ENCODE measurements at regions not wholly inside any gene's neighbourhood (a gene's known extent, or its start where the extent isn't known, plus 50 kb on each side); places are given as distances from the start of the nearest gene placed in this dataset.

GRCh38 chr9:84123648-84124406, 143.2 kb downstream of the RMI1 start:
- WGBS, 2 experiments (ENCODE audit: extremely low coverage in 2 of 2, insufficient read length in 1 of 2): 60% methylated on average over 1 of the region's 3 CpGs; no CpG with 5 or more reads in 1 of the 2 experiments
- in situ Hi-C loops (cut with MboI; ENCODE audit: low sequenced_read_pairs): no loop called here
- H3K9me3 ChIP-seq (ENCODE audit: control insufficient read depth, insufficient read depth, low read length): no peaks in the 10 kb centered on the region
- H4K91ac ChIP-seq (ENCODE audit: insufficient read depth, low read depth, low read length): no peak overlapping the region
- peaks cover 5% of the 10 kb centered on the region; the same call in 1 of the 2 replicates for H3K27me3 ChIP-seq (ENCODE audit: control insufficient read depth, insufficient read depth, low read length)
- ChIA-PET CTCF (interaction anchor here (0.7 kb wide), 1 partner anchor 137 kb away, joined by 3 read pairs; no protein-coding TSS in a partner anchor), POLR2A (ENCODE audit: unreplicated experiment) (no interaction called here)
- dilution Hi-C loops (cut with HindIII; ENCODE audit: low sequenced_read_pairs, unreplicated experiment): no loop called here
- no peak overlapping the region for H3K18ac ChIP-seq (ENCODE audit: low read depth, low read length)
- TF ChIP-seq MAZ (IDR thresholded peaks at IDR 0.05; ENCODE audit: borderline replicate concordance, low read depth, low read length) (no peak), RFX5 (IDR thresholded peaks at IDR 0.05; ENCODE audit: low read depth, low read length) (no peak), RCOR1 (IDR thresholded peaks at IDR 0.05; ENCODE audit: insufficient replicate concordance, low read length) (no peak)
- no peak overlapping the region for H3K4me3 ChIP-seq (ENCODE audit: insufficient read depth, low read depth, low read length)
- no peak overlapping the region for H2BK15ac ChIP-seq (ENCODE audit: low read depth, low read length)
- no TSS peak for BruUV-seq (replicated peaks)
- intact Hi-C loops (cut with micrococcal nuclease): loop anchor here (5.0 kb wide), 1 partner anchor 48 kb away; no protein-coding TSS in a partner anchor
- H3K79me1 ChIP-seq (ENCODE audit: low read depth in 1 of 2, low read length in 2 of 2): no peaks in the 10 kb centered on the region
- no peak for DNase-seq
- H2AK9ac ChIP-seq (replicated peaks; ENCODE audit: low read depth, low read length, poor library complexity): no peak overlapping the region
- H4K5ac ChIP-seq (ENCODE audit: low read depth, low read length): no peak overlapping the region
- H3K4me2 ChIP-seq (ENCODE audit: low read depth, low read length): no peak overlapping the region
- no peak overlapping the region for H2AFZ ChIP-seq (replicated peaks; ENCODE audit: low read length, poor library complexity)
- no peak overlapping the region for H3K23ac ChIP-seq (ENCODE audit: low read depth, low read length)
- no peaks in the 10 kb centered on the region for H4K20me1 ChIP-seq (ENCODE audit: insufficient read depth, low read length)
- H2BK20ac ChIP-seq (ENCODE audit: low read depth, low read length): no peak overlapping the region
- no peaks in the 10 kb centered on the region for H3K36me3 ChIP-seq (ENCODE audit: control insufficient read depth, insufficient read depth, low read length)
- H3K14ac ChIP-seq (replicated peaks; ENCODE audit: low read depth, low read length): no peak overlapping the region
- H3K4me1 ChIP-seq (ENCODE audit: control insufficient read depth, insufficient read depth, low read length): no peaks in the 10 kb centered on the region; the same call in 1 of the 2 replicates
- no peak overlapping the region for H3K27ac ChIP-seq (ENCODE audit: insufficient read depth, low read length)
- no peak overlapping the region for H3K4ac ChIP-seq (ENCODE audit: low read depth, low read length)
- H3K9me1 ChIP-seq (ENCODE audit: insufficient read depth, low read length): no peaks in the 10 kb centered on the region
- H2BK5ac ChIP-seq (ENCODE audit: low read depth, low read length, poor library complexity, severe bottlenecking): no peak overlapping the region
- H3K9ac ChIP-seq (ENCODE audit: low read depth, low read length): no peak overlapping the region
- no peak overlapping the region for H4K8ac ChIP-seq (ENCODE audit: low read depth in 2 of 2, low read length in 2 of 2)
- H2AK5ac ChIP-seq (ENCODE audit: low read depth, low read length): no peak overlapping the region
- H2BK120ac ChIP-seq (ENCODE audit: low read depth, low read length): no peak overlapping the region
- H3K56ac ChIP-seq (ENCODE audit: extremely low read depth, insufficient read depth, low read length): no peak overlapping the region
- ATAC-seq (ENCODE audit: low read depth): no peak
